HL-60 (cell line): ENCODE measurements at regions not wholly inside any gene's neighbourhood (a gene's known extent, or its start where the extent isn't known, plus 50 kb on each side); places are given as distances from the start of the nearest gene placed in this dataset.

Source experiments
- POLR2AphosphoS5 ChIP-seq: IDR thresholded peaks from 2 replicates; pipeline ENCODE4 v1.6.1; 2012; ENCODE audit warnings: low read depth
- TF ChIP-seq, protein P1 (sequence below): IDR thresholded peaks from one replicate; pipeline ENCODE4 v1.5.1; 2011; ENCODE audit warnings: low read length, control low read depth, inconsistent platforms; ENCODE audit not compliant: insufficient read depth
- TF ChIP-seq, protein P2 (sequence below): IDR thresholded peaks from 2 replicates; pipeline ENCODE4 v1.6.1; 2012; ENCODE audit warnings: low read depth; ENCODE audit not compliant: insufficient replicate concordance

DNA sequence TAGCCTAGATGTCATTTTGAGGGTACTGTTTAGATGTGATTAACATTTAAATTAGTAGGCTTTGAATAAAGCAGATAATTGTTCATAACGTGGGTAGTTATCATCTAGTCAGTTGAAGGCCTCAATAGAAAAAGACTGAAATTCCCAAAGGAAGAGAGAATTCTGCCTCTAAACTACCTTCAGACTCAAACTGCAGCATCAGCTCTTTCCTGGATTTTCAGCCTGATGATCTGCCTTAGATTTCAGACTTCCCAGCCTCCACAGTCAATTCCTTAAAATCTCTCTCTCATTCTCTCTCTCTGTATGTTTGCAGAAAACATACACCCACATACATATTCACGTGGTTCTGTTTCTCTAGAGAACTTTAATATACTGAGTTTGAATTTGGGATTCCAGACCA is 58.0 kb upstream of the MBNL1 start:
- TF ChIP-seq, protein P1, sequence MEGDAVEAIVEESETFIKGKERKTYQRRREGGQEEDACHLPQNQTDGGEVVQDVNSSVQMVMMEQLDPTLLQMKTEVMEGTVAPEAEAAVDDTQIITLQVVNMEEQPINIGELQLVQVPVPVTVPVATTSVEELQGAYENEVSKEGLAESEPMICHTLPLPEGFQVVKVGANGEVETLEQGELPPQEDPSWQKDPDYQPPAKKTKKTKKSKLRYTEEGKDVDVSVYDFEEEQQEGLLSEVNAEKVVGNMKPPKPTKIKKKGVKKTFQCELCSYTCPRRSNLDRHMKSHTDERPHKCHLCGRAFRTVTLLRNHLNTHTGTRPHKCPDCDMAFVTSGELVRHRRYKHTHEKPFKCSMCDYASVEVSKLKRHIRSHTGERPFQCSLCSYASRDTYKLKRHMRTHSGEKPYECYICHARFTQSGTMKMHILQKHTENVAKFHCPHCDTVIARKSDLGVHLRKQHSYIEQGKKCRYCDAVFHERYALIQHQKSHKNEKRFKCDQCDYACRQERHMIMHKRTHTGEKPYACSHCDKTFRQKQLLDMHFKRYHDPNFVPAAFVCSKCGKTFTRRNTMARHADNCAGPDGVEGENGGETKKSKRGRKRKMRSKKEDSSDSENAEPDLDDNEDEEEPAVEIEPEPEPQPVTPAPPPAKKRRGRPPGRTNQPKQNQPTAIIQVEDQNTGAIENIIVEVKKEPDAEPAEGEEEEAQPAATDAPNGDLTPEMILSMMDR: no peak
- no peak for TF ChIP-seq POLR2AphosphoS5
- TF ChIP-seq, protein P2, sequence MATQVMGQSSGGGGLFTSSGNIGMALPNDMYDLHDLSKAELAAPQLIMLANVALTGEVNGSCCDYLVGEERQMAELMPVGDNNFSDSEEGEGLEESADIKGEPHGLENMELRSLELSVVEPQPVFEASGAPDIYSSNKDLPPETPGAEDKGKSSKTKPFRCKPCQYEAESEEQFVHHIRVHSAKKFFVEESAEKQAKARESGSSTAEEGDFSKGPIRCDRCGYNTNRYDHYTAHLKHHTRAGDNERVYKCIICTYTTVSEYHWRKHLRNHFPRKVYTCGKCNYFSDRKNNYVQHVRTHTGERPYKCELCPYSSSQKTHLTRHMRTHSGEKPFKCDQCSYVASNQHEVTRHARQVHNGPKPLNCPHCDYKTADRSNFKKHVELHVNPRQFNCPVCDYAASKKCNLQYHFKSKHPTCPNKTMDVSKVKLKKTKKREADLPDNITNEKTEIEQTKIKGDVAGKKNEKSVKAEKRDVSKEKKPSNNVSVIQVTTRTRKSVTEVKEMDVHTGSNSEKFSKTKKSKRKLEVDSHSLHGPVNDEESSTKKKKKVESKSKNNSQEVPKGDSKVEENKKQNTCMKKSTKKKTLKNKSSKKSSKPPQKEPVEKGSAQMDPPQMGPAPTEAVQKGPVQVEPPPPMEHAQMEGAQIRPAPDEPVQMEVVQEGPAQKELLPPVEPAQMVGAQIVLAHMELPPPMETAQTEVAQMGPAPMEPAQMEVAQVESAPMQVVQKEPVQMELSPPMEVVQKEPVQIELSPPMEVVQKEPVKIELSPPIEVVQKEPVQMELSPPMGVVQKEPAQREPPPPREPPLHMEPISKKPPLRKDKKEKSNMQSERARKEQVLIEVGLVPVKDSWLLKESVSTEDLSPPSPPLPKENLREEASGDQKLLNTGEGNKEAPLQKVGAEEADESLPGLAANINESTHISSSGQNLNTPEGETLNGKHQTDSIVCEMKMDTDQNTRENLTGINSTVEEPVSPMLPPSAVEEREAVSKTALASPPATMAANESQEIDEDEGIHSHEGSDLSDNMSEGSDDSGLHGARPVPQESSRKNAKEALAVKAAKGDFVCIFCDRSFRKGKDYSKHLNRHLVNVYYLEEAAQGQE: no peak
